Fibroblast of lung (primary cell): ENCODE measurements at regions not wholly inside any gene's neighbourhood (a gene's known extent, or its start where the extent isn't known, plus 50 kb on each side); places are given as distances from the start of the nearest gene placed in this dataset.

Experiments used
- CTCF ChIP-seq, 2 donors: IDR thresholded peaks in 1 of 2; conservative IDR thresholded peaks in 1 of 2; 1 replicate in 1 of 2; 2 replicates in 1 of 2; pipeline ENCODE4 v1.5.1; 2011 to 2012; ENCODE audit warnings: low read length in 2 of 2, control low read depth in 1 of 2, inconsistent platforms in 1 of 2, low read depth in 1 of 2, mild to moderate bottlenecking in 1 of 2
- EZH2 ChIP-seq: IDR thresholded peaks from 2 replicates; pipeline ENCODE4 v1.5.1; 2012; ENCODE audit warnings: low read length, control low read depth, mild to moderate bottlenecking; ENCODE audit errors: missing control alignments

GRCh38 chr10:4450981-4451908 lies 374.8 kb upstream of the AKR1E2 start:
- no peak for TF ChIP-seq CTCF (conservative IDR thresholded peaks at IDR 0.05 in 1 of 2, IDR thresholded peaks at IDR 0.05 in 1 of 2; ENCODE audit: low read depth in 1 of 2, low read length in 2 of 2)
- no peak for TF ChIP-seq EZH2
